ENCODE measurements at regions not wholly inside any gene's neighbourhood (a gene's known extent, or its start where the extent isn't known, plus 50 kb on each side); places are given as distances from the start of the nearest gene placed in this dataset.
A peak's percentile ranks its signal among the peaks of the same experiment; 100 is the strongest.
"Not testable (repeated sequence)": the region's sequence is repeated elsewhere in the genome, so short reads cannot be mapped to it uniquely, and the experiment has no call there.

DNA sequence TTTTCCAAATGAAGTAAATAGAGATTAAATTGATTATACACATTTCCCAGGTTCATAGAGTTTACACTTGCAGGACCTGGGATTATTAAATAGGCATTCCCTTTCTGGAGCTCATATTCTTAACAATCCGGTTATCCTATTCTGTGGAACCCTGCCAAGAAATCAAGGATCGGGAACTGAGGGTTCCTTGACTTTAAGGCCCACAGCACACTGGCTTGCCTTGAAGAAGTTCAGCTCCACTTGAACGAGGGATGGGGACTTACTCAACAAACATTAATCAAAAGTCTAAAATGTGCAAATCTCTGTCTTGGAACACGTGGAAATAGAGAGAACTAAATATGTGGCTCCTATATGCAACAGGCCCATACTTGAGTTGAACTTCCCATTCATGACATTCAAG is 142.3 kb upstream of the RGPD4 start:
- in situ Hi-C loops (cut with HindIII; ENCODE audit: low pct_ligation_motif_present, low pct_unique_long_range_greater_than_20kb, low sequenced_read_pairs): no loop called here
- no peak for DNase-seq

DNA sequence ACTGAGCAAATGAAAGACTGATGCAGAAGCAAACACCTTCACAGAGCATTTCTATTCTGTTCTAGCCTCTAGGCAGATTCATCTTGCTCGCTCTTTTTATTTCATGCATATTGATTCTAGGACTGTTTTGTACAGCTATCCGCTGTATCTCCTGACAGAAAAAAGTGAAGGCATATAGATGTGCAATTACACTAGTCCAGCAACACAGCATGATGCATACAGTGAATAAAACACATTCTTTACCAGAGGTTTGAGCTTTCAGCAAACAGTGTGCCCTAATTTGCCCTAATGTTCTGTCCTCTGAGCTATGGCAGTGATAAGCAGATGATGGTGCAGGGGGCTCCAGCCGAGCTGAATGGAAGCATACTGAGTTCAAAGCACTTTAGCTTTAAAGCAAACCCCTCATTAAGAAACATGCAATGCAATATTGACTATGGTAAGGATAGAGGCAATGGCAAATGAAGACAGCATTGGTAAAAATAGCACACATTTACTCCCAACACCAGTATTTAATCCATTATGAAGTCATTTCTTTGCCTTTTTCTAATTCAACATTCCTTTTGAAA is 141.2 kb upstream of the RGPD4 start:
- in situ Hi-C loops (cut with HindIII; ENCODE audit: low pct_ligation_motif_present, low pct_unique_long_range_greater_than_20kb, low sequenced_read_pairs): no loop called here
- DNase-seq: no peak

GRCh38 chr2:107687073-107687472 is 139.6 kb upstream of the RGPD4 start:
- in situ Hi-C loops (cut with HindIII; ENCODE audit: low pct_ligation_motif_present, low pct_unique_long_range_greater_than_20kb, low sequenced_read_pairs): no loop called here
- no peak for DNase-seq

GRCh38 chr2:107688135-107688534 is 138.6 kb upstream of the RGPD4 start:
- in situ Hi-C loops (cut with HindIII; ENCODE audit: low pct_ligation_motif_present, low pct_unique_long_range_greater_than_20kb, low sequenced_read_pairs): no loop called here

GRCh38 chr2:107693604-107694003 is 133.1 kb upstream of the RGPD4 start:
- DNase-seq: no peak
- in situ Hi-C loops (cut with HindIII; ENCODE audit: low pct_ligation_motif_present, low pct_unique_long_range_greater_than_20kb, low sequenced_read_pairs): no loop called here

More at GRCh38 chr2:107688135-107688534, 138.6 kb upstream of the RGPD4 start:
- DNase-seq: no peak

DNA sequence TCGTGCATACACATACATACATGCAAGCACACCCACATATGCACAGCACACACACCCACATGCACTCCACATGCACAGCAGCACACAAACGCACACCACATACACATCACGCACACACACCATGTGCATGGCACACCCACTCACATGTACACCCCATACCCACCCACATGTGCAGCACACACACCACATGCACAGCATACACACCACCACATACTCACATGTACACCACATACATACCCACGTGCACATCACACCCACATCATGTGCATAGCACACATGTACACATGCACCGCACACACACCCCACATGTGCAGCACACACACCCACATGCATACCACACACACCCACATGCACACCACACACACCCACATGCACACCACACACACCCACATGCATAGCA is 132.0 kb upstream of the RGPD4 start:
- DNase-seq: no peak
- in situ Hi-C loops (cut with HindIII; ENCODE audit: low pct_ligation_motif_present, low pct_unique_long_range_greater_than_20kb, low sequenced_read_pairs): no loop called here

DNA sequence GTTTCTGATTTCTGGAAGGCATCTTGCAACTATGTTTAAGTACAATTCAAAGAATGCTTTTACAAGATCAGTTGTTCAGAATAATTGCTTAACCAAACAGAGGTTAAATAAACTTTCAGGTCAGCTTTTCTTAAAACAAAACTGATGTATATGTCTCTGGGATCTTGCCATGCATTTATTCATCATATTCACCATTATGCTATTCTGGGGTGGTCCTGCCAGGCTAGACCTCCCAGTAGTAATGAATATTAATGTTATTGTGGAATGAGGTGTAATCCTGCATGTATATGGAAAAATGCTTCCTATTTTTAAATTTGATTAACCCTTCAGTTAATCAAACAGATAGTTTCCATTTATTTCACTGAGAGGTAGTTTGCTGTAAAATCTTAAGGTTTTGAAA is 129.3 kb upstream of the RGPD4 start:
- in situ Hi-C loops (cut with HindIII; ENCODE audit: low pct_ligation_motif_present, low pct_unique_long_range_greater_than_20kb, low sequenced_read_pairs): no loop called here
- DNase-seq: no peak

DNA sequence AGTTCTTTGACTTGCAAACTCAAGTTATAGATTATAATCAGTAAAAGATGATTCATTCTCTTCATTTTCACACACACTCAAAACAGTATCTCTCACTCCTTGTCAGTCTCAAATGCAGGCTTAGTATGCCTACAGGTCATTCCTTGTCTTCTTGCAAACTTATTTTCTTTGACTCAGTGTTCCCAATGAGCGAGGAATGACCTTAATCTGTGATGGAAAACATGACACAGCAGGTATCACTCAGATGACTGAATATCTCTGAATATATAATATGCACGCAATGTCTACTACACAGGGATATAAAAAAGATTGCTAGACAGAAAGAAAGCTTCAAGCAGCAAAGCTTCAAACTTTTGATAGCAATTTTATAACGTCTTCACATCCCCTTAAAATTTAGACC is 127.8 kb upstream of the RGPD4 start:
- DNase-seq: no peak
- in situ Hi-C loops (cut with HindIII; ENCODE audit: low pct_ligation_motif_present, low pct_unique_long_range_greater_than_20kb, low sequenced_read_pairs): no loop called here

- in situ Hi-C loops (cut with HindIII; ENCODE audit: low pct_ligation_motif_present, low pct_unique_long_range_greater_than_20kb, low sequenced_read_pairs): no loop called here
- DNase-seq: no peak
Measured at GRCh38 chr2:107700073-107700472, 126.6 kb upstream of the RGPD4 start.

DNA sequence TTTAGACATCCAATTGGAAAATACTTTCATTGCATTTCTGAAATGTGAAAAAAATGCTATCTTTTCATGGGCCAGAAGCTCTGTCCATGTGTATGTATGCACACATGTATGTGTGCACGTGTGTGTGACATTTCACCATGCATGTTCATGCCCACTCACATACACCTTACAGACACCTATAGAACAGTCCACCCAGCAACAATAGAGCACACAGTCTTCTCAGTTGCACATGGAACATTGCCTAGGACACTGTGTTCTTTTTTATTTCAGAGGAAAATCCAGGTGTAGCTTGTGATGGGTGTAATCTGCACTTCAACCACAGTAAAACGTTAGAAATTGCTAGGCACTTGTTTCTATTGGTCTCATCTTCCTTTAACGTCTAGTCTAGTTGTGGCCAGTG is 114.8 kb upstream of the RGPD4 start:
- in situ Hi-C loops (cut with HindIII; ENCODE audit: low pct_ligation_motif_present, low pct_unique_long_range_greater_than_20kb, low sequenced_read_pairs): no loop called here

DNA sequence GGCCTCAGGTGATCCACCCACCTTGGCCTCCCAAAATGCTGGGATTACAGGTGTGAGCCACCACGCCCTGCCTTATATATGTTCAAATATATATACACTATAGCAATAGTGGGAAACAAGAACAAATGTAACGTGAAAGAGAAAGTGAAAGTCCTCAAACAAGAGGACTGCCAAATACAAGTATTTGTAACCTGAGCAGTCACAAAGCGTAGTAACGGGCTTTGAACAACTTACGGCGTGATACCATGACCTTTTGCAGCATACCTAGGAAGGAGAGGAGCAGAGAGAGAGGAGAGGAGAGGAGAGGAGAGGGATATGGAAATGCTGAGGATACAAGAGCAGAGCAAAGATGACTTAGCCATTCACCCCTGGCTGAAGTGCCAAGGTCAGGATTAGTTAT is 113.8 kb upstream of the RGPD4 start:
- peak; percentile 31 for DNase-seq
- in situ Hi-C loops (cut with HindIII; ENCODE audit: low pct_ligation_motif_present, low pct_unique_long_range_greater_than_20kb, low sequenced_read_pairs): no loop called here

More for the DNA sequence above, 114.8 kb upstream of the RGPD4 start:
- no peak for DNase-seq

GRCh38 chr2:107717661-107718060 is 109.0 kb upstream of the RGPD4 start:
- DNase-seq: no peak
- in situ Hi-C loops (cut with HindIII; ENCODE audit: low pct_ligation_motif_present, low pct_unique_long_range_greater_than_20kb, low sequenced_read_pairs): no loop called here

DNA sequence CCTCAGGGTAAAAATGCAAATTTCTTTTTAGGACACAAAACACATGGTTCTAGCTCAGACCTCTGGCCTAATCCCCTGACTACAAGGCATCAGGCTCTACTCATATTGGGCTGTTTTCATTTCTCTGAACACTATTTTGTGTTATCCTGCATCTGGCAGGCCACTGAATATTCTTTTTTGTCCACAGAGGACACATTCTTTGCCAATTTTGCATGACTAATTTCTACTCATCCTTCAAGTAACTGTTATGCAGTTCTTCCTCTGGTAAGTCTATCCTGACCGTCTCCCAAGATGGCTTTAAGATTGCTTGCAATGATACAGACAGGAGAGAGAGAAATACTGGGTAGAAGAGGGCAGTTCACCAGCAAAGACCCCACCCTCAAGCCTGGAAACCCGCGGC is 107.6 kb upstream of the RGPD4 start:
- in situ Hi-C loops (cut with HindIII; ENCODE audit: low pct_ligation_motif_present, low pct_unique_long_range_greater_than_20kb, low sequenced_read_pairs): no loop called here
- no peak for DNase-seq

DNA sequence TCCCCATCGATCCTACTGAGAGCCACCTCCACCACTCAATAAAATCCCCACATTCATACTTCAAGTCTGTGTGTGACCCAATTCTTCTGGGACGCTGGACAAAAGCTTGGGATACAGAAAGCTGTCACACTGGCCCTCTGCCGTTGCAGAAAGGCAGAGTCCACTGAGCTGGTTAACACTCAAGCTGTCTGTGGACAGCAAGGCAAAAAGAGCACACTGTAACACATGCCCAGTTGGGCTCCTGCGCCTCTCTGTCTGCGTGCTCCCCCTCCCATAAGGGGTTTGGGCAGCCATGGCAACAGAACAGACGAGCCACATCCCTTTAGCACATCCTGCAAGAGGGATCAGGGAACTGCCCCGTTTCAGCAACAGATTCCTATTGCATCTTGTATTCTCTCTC is 106.9 kb upstream of the RGPD4 start:
- in situ Hi-C loops (cut with HindIII; ENCODE audit: low pct_ligation_motif_present, low pct_unique_long_range_greater_than_20kb, low sequenced_read_pairs): no loop called here

DNA sequence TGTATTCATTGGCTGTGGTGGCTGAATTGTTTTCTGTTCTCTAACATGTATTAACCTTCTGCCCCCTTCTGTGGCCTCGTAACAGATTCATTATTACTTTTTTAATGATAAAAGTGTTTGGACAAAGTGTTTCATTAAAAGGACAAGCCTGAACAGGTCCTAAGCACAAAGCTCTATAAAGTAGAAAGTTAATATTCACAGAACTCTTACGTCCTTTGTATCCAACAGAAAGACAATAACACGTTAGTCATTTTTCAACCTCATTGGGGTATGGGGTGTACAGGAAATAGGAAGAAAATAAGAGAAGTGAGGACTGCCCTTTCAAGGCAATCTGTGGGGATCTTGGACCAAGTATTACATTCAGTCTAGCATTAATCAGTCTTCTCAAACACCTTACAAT is 105.5 kb upstream of the RGPD4 start:
- no peak for DNase-seq
- in situ Hi-C loops (cut with HindIII; ENCODE audit: low pct_ligation_motif_present, low pct_unique_long_range_greater_than_20kb, low sequenced_read_pairs): no loop called here

More for the DNA sequence above, 106.9 kb upstream of the RGPD4 start:
- no peak for DNase-seq

GRCh38 chr2:107721586-107721985 is 105.1 kb upstream of the RGPD4 start:
- in situ Hi-C loops (cut with HindIII; ENCODE audit: low pct_ligation_motif_present, low pct_unique_long_range_greater_than_20kb, low sequenced_read_pairs): no loop called here
- DNase-seq: no peak

DNA sequence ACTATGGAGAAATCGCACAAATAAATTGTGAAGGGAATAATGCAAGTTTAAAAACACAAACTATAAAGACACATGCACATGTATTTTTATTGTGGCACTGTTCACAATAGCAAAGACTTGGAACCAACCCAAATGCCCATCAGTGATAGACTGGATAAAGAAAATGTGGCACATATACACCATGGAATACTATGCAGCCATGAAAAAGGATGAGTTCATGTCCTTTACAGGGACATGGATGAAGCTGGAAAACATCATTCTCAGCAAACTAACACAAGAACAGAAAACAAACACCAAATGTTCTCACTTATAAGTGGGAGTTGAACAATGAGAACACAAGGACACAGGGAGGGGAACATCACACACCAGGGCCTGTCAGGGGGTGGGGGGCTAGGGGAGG is 100.9 kb upstream of the RGPD4 start:
- in situ Hi-C loops (cut with HindIII; ENCODE audit: low pct_ligation_motif_present, low pct_unique_long_range_greater_than_20kb, low sequenced_read_pairs); DNase-seq: not testable (repeated sequence)

DNA sequence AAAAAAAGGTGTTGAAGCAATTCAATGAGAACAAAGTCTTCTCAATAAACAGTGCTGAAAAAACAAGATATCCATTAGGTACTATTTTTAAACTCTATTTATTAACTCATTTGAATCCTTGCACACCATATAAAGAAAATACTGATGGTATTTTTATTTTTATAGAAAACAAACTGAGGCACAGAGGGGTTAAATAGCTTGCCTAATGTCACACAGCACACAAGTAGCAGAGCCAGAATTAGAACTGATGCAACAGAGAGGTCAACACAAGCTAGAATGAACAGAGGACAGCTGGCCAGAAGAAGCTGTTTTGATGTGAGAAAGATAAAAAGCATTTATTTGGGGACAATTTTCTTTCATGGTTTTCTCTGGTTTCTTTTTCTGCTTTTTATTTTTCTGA is 99.4 kb upstream of the RGPD4 start:
- in situ Hi-C loops (cut with HindIII; ENCODE audit: low pct_ligation_motif_present, low pct_unique_long_range_greater_than_20kb, low sequenced_read_pairs): no loop called here
- no peak for DNase-seq

- DNase-seq: peak; percentile 14
- in situ Hi-C loops (cut with HindIII; ENCODE audit: low pct_ligation_motif_present, low pct_unique_long_range_greater_than_20kb, low sequenced_read_pairs): no loop called here
Measured at GRCh38 chr2:107728586-107728985, 98.1 kb upstream of the RGPD4 start.

DNA sequence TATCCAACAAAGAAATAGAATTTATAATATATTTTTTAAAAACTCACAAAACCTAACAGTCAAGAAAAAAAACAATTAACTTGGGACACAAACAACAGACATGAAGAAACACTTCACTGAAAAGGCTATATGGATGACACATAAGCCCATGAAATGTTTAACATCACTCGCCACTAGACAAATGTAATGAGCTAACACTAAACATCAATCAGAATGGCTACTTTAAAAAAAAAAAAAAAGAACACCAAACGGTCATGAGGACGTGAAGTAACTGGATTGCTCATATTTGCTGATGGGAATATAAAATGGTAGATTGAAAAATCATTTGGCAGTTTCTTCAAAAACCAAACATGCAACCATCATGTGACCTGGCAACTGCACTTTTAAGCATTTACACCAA is 97.3 kb upstream of the RGPD4 start:
- DNase-seq: no peak
- in situ Hi-C loops (cut with HindIII; ENCODE audit: low pct_ligation_motif_present, low pct_unique_long_range_greater_than_20kb, low sequenced_read_pairs): no loop called here

DNA sequence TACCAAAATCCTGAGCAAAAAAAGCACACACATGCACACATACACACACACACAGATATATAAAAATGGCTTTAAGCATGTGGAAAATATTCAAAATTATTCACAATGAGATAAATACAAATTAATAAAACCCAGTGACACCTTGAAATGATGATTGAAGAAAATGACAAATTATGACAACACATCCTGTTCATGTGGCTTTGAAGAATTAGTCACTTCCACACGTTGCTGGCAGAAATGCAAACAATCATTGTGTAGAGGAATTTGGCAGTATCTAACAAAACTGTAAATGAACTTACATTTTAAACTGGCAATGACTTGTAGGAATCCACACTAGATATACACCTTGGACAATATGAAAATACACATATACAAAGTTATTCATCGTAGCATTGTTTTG is 95.8 kb upstream of the RGPD4 start:
- in situ Hi-C loops (cut with HindIII; ENCODE audit: low pct_ligation_motif_present, low pct_unique_long_range_greater_than_20kb, low sequenced_read_pairs): no loop called here
- DNase-seq: peak; percentile 8

Measured in ACHN (cell line).